ENCODE measurements at regions not wholly inside any gene's neighbourhood (a gene's known extent, or its start where the extent isn't known, plus 50 kb on each side); places are given as distances from the start of the nearest gene placed in this dataset.

- no peaks in the 10 kb centered on the region for H3K79me2 ChIP-seq (ENCODE audit: control insufficient read depth, insufficient read depth, low read length, poor library complexity)
- H4K8ac ChIP-seq (ENCODE audit: low read depth, low read length): no peak overlapping the region
- H3K4me2 ChIP-seq (ENCODE audit: low read length): no peak overlapping the region
- no peak overlapping the region for H3K18ac ChIP-seq (ENCODE audit: low read length)
- H3K4me3 ChIP-seq (ENCODE audit: low read depth, low read length): no peak overlapping the region
- H2AK5ac ChIP-seq (ENCODE audit: low read length): no peak overlapping the region
- no peak overlapping the region for H3K27ac ChIP-seq (ENCODE audit: low read depth, low read length)
- no peak overlapping the region for H3K23ac ChIP-seq (ENCODE audit: low read length)
- H3K4me1 ChIP-seq (ENCODE audit: control insufficient read depth in 1 of 2, insufficient read depth in 2 of 2, low read length in 2 of 2): no peaks in the 10 kb centered on the region
- H4K91ac ChIP-seq (ENCODE audit: low read depth, low read length): no peak overlapping the region
- DNase-seq: no peak
- H3K14ac ChIP-seq (ENCODE audit: low read length): no peak overlapping the region
- no peak overlapping the region for H2BK12ac ChIP-seq (ENCODE audit: low read length)
- no peaks in the 10 kb centered on the region for H3K36me3 ChIP-seq (ENCODE audit: control insufficient read depth in 1 of 2, insufficient read depth in 2 of 2, low read length in 2 of 2)
- no CpG with 5 or more reads among the region's 2 CpGs for WGBS (ENCODE audit: extremely low coverage, insufficient coverage, insufficient read length)
- H3K4ac ChIP-seq (ENCODE audit: low read depth, low read length): no peak overlapping the region
- no peaks in the 10 kb centered on the region for H3K79me1 ChIP-seq (ENCODE audit: low read length)
- no peak overlapping the region for H4K12ac ChIP-seq (ENCODE audit: low read depth, low read length)
- H2AFZ ChIP-seq (ENCODE audit: insufficient read depth, low read length, poor library complexity): no peak overlapping the region
- no peaks in the 10 kb centered on the region for H3K27me3 ChIP-seq (ENCODE audit: insufficient read depth, low read length)
- no peaks in the 10 kb centered on the region for H3K9me3 ChIP-seq (ENCODE audit: insufficient read depth, low read depth, low read length)
- H2BK120ac ChIP-seq (ENCODE audit: insufficient read depth, low read length, poor library complexity): no peak overlapping the region
- no peak overlapping the region for H3K9ac ChIP-seq (ENCODE audit: low read length)
- no peak overlapping the region for H2BK5ac ChIP-seq (ENCODE audit: low read depth, low read length, poor library complexity)
Observed at GRCh38 chr5:147063943-147064342, 170.9 kb upstream of the STK32A start.

GRCh38 chr5:147065071-147065470 lies 169.8 kb upstream of the STK32A start:
- no peak overlapping the region for H2BK120ac ChIP-seq (ENCODE audit: insufficient read depth, low read length, poor library complexity)
- H4K12ac ChIP-seq (ENCODE audit: low read depth, low read length): no peak overlapping the region
- H2AK5ac ChIP-seq (ENCODE audit: low read length): no peak overlapping the region
- H3K18ac ChIP-seq (ENCODE audit: low read length): no peak overlapping the region
- H3K14ac ChIP-seq (ENCODE audit: low read length): no peak overlapping the region
- no peak overlapping the region for H3K4me3 ChIP-seq (ENCODE audit: low read depth, low read length)
- H3K27ac ChIP-seq (ENCODE audit: low read depth, low read length): no peak overlapping the region
- H2BK5ac ChIP-seq (ENCODE audit: low read depth, low read length, poor library complexity): no peak overlapping the region
- no peaks in the 10 kb centered on the region for H3K79me1 ChIP-seq (ENCODE audit: low read length)
- WGBS (ENCODE audit: extremely low coverage, insufficient coverage, insufficient read length): no CpG with 5 or more reads among the region's 1 CpG
- no peak overlapping the region for H4K8ac ChIP-seq (ENCODE audit: low read depth, low read length)
- no peak for DNase-seq
- no peaks in the 10 kb centered on the region for H3K36me3 ChIP-seq (ENCODE audit: control insufficient read depth in 1 of 2, insufficient read depth in 2 of 2, low read length in 2 of 2)
- H3K27me3 ChIP-seq (ENCODE audit: insufficient read depth, low read length): no peaks in the 10 kb centered on the region
- H3K23ac ChIP-seq (ENCODE audit: low read length): no peak overlapping the region
- H3K79me2 ChIP-seq (ENCODE audit: control insufficient read depth, insufficient read depth, low read length, poor library complexity): no peaks in the 10 kb centered on the region
- no peaks in the 10 kb centered on the region for H3K9me3 ChIP-seq (ENCODE audit: insufficient read depth, low read depth, low read length)
- H2BK12ac ChIP-seq (ENCODE audit: low read length): no peak overlapping the region
- H3K4me1 ChIP-seq (ENCODE audit: control insufficient read depth in 1 of 2, insufficient read depth in 2 of 2, low read length in 2 of 2): peaks cover 0 to 2% of the 10 kb centered on the region in 2 experiments
- no peak overlapping the region for H3K4ac ChIP-seq (ENCODE audit: low read depth, low read length)
- H3K4me2 ChIP-seq (ENCODE audit: low read length): no peak overlapping the region
- H4K91ac ChIP-seq (ENCODE audit: low read depth, low read length): no peak overlapping the region
- no peak overlapping the region for H2AFZ ChIP-seq (ENCODE audit: insufficient read depth, low read length, poor library complexity)
- no peak overlapping the region for H3K9ac ChIP-seq (ENCODE audit: low read length)

- Histone ChIP-seq H2AK5ac (ENCODE audit: low read length) (no peak overlapping the region), H3K9me3 (ENCODE audit: insufficient read depth, low read depth, low read length) (no peaks in the 10 kb centered on the region), H3K79me1 (ENCODE audit: low read length) (peaks cover 2% of the 10 kb centered on the region), H3K27ac (ENCODE audit: low read depth, low read length) (no peak overlapping the region), H3K23ac (ENCODE audit: low read length) (no peak overlapping the region), H3K4me3 (ENCODE audit: low read depth, low read length) (no peak overlapping the region), H3K18ac (ENCODE audit: low read length) (no peak overlapping the region), H3K4me1 (ENCODE audit: control insufficient read depth in 1 of 2, insufficient read depth in 2 of 2, low read length in 2 of 2) (peaks cover 4 to 8% of the 10 kb centered on the region in 2 experiments), H3K14ac (ENCODE audit: low read length) (no peak overlapping the region), H2BK120ac (ENCODE audit: insufficient read depth, low read length, poor library complexity) (no peak overlapping the region), H3K79me2 (ENCODE audit: control insufficient read depth, insufficient read depth, low read length, poor library complexity) (no peaks in the 10 kb centered on the region), H3K4ac (ENCODE audit: low read depth, low read length) (no peak overlapping the region), H4K91ac (ENCODE audit: low read depth, low read length) (no peak overlapping the region), H4K8ac (ENCODE audit: low read depth, low read length) (no peak overlapping the region), H4K12ac (ENCODE audit: low read depth, low read length) (no peak overlapping the region), H3K36me3 (ENCODE audit: control insufficient read depth in 1 of 2, insufficient read depth in 2 of 2, low read length in 2 of 2) (no peaks in the 10 kb centered on the region), H2AFZ (ENCODE audit: insufficient read depth, low read length, poor library complexity) (no peak overlapping the region), H3K27me3 (ENCODE audit: insufficient read depth, low read length) (no peaks in the 10 kb centered on the region), H2BK5ac (ENCODE audit: low read depth, low read length, poor library complexity) (no peak overlapping the region), H3K4me2 (ENCODE audit: low read length) (no peak overlapping the region), H3K9ac (ENCODE audit: low read length) (no peak overlapping the region), H2BK12ac (ENCODE audit: low read length) (no peak overlapping the region)
- DNase-seq: peak in 1 of 2 donors; percentile 38
- no CpG with 5 or more reads among the region's 4 CpGs for WGBS (ENCODE audit: extremely low coverage, insufficient coverage, insufficient read length)
Observed at GRCh38 chr5:147068998-147069397, 165.8 kb upstream of the STK32A start.

- Histone ChIP-seq H3K18ac (ENCODE audit: low read length) (no peak overlapping the region), H2BK5ac (ENCODE audit: low read depth, low read length, poor library complexity) (no peak overlapping the region), H3K14ac (ENCODE audit: low read length) (no peak overlapping the region), H3K9ac (ENCODE audit: low read length) (no peak overlapping the region), H2BK12ac (ENCODE audit: low read length) (no peak overlapping the region), H4K12ac (ENCODE audit: low read depth, low read length) (no peak overlapping the region), H4K8ac (ENCODE audit: low read depth, low read length) (no peak overlapping the region), H3K27ac (ENCODE audit: low read depth, low read length) (no peak overlapping the region), H3K4me1 (ENCODE audit: control insufficient read depth in 1 of 2, insufficient read depth in 2 of 2, low read length in 2 of 2) (peaks cover 4 to 8% of the 10 kb centered on the region in 2 experiments), H4K91ac (ENCODE audit: low read depth, low read length) (no peak overlapping the region), H3K4ac (ENCODE audit: low read depth, low read length) (no peak overlapping the region), H3K9me3 (ENCODE audit: insufficient read depth, low read depth, low read length) (no peaks in the 10 kb centered on the region), H2AFZ (ENCODE audit: insufficient read depth, low read length, poor library complexity) (no peak overlapping the region), H2AK5ac (ENCODE audit: low read length) (no peak overlapping the region), H3K23ac (ENCODE audit: low read length) (no peak overlapping the region), H3K79me1 (ENCODE audit: low read length) (peaks cover 2% of the 10 kb centered on the region), H3K4me2 (ENCODE audit: low read length) (no peak overlapping the region), H3K4me3 (ENCODE audit: low read depth, low read length) (no peak overlapping the region), H2BK120ac (ENCODE audit: insufficient read depth, low read length, poor library complexity) (no peak overlapping the region), H3K79me2 (ENCODE audit: control insufficient read depth, insufficient read depth, low read length, poor library complexity) (no peaks in the 10 kb centered on the region), H3K27me3 (ENCODE audit: insufficient read depth, low read length) (no peaks in the 10 kb centered on the region), H3K36me3 (ENCODE audit: control insufficient read depth in 1 of 2, insufficient read depth in 2 of 2, low read length in 2 of 2) (no peaks in the 10 kb centered on the region)
- no CpG with 5 or more reads among the region's 2 CpGs for WGBS (ENCODE audit: extremely low coverage, insufficient coverage, insufficient read length)
- no peak for DNase-seq
Observed at GRCh38 chr5:147072622-147073021, 162.2 kb upstream of the STK32A start.

Data from trophoblast cell (in vitro differentiated cells and primary cell).